BE2C (cell line): ENCODE measurements at regions not wholly inside any gene's neighbourhood (a gene's known extent, or its start where the extent isn't known, plus 50 kb on each side); places are given as distances from the start of the nearest gene placed in this dataset.
A peak's percentile ranks its signal among the peaks of the same experiment; 100 is the strongest.

Experiments
- DNase-seq: peaks from one replicate; pipeline ENCODE4 v3.0.0-alpha.2; 2020
- H3K27me3 ChIP-seq: fragments of 250-450 bp; sonication (Bioruptor Pico); 2 replicates; pipeline ENCODE4 v1.5.1; 2020; ENCODE audit warnings: mild to moderate bottlenecking
- H3K36me3 ChIP-seq: fragments of 250-450 bp; sonication (Bioruptor Pico); 2 replicates; pipeline ENCODE4 v1.5.1; 2020; ENCODE audit warnings: mild to moderate bottlenecking
- H3K4me1 ChIP-seq: fragments of 250-450 bp; sonication (Bioruptor Pico); 2 replicates; pipeline ENCODE4 v1.5.1; 2020
- H3K4me3 ChIP-seq: 2 replicates; pipeline ENCODE4 v1.5.1; 2011; ENCODE audit warnings: low read depth, low read length
- H3K9me3 ChIP-seq: fragments of 250-450 bp; sonication (Bioruptor Pico); 2 replicates; pipeline ENCODE4 v1.5.1; 2020
- TF ChIP-seq, protein P1 (sequence below): IDR thresholded peaks from 2 replicates; pipeline ENCODE4 v1.5.1; 2012; ENCODE audit warnings: mild to moderate bottlenecking, low read depth, low read length

GRCh38 chr2:195498839-195499490 is 158.1 kb upstream of the SLC39A10 start:
- DNase-seq = no peak
- Histone ChIP-seq H3K4me3 (no peak overlapping the region), H3K9me3 (no peaks in the 10 kb centered on the region), H3K27me3 (no peaks in the 10 kb centered on the region), H3K36me3 (no peaks in the 10 kb centered on the region), H3K4me1 (peaks cover 22% of the 10 kb centered on the region)
- TF ChIP-seq, protein P1, sequence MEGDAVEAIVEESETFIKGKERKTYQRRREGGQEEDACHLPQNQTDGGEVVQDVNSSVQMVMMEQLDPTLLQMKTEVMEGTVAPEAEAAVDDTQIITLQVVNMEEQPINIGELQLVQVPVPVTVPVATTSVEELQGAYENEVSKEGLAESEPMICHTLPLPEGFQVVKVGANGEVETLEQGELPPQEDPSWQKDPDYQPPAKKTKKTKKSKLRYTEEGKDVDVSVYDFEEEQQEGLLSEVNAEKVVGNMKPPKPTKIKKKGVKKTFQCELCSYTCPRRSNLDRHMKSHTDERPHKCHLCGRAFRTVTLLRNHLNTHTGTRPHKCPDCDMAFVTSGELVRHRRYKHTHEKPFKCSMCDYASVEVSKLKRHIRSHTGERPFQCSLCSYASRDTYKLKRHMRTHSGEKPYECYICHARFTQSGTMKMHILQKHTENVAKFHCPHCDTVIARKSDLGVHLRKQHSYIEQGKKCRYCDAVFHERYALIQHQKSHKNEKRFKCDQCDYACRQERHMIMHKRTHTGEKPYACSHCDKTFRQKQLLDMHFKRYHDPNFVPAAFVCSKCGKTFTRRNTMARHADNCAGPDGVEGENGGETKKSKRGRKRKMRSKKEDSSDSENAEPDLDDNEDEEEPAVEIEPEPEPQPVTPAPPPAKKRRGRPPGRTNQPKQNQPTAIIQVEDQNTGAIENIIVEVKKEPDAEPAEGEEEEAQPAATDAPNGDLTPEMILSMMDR = no peak

DNA sequence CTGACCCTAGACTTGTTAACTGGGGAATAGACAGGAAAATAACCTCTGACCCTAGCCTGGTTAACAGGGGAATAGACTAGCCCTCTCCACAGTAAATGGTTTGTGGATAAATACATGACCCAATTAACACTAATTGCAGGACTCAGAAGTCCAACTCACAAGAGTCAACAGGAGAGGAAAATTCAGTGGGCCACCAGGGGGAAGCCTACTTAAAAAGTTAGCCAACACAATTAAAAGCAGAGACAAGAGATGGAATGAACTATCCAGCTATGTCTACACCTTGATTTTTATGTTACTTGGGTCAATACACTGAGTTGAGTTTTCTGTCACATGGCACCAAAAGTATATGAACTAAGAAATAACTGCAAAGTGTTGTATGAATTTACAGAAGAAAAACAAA is 158.8 kb upstream of the SLC39A10 start:
- DNase-seq = peak; percentile 38
- TF ChIP-seq, protein P1 = peak; percentile 60
- Histone ChIP-seq H3K27me3 (no peaks in the 10 kb centered on the region), H3K9me3 (no peaks in the 10 kb centered on the region; the same call in 1 of the 2 replicates), H3K4me3 (no peak overlapping the region), H3K4me1 (peaks cover 24% of the 10 kb centered on the region), H3K36me3 (no peaks in the 10 kb centered on the region)

DNA sequence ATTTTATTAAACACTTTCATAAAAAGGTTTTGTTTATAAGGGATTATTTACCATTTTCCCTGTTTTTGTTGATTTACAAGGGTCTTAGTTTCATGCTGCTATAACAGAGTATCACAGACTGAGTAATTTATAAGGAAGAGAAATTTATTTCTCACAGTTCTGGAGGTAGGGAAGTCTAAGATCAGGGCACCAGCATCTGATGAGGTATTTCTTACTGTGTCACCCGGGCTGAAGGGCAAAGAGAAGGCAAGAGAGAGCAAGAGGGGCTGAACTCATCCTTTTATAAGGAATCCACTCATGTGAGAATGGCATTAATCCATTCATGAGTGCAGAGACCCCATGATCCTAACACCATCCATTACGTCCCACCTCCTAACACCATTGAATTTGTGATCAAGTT is 160.0 kb upstream of the SLC39A10 start:
- TF ChIP-seq, protein P1 = no peak
- DNase-seq = no peak
- H3K4me3 ChIP-seq = no peak overlapping the region
- no peaks in the 10 kb centered on the region; the same call in 1 of the 2 replicates for H3K9me3 ChIP-seq
- no peaks in the 10 kb centered on the region for H3K36me3 ChIP-seq
- peaks cover 33% of the 10 kb centered on the region for H3K4me1 ChIP-seq
- H3K27me3 ChIP-seq = no peaks in the 10 kb centered on the region

DNA sequence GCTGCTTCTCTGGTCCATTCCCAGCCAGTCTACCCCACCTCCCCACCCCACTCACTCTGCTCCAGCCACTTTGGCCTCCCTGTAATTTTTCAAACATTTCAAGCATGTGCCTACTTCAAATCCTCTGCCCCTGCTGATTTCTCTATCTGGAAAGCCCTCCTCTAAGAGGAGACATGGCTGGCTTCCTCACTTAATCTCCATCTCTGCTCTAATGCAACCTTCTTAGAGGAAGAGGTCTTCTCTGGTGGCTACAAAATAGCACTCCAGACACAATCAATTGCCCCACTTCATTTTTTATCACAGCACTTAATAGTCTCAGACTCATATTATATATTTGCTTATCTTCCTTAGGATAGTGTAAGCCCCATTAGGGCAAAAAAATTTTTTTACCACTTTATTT is 161.1 kb upstream of the SLC39A10 start:
- Histone ChIP-seq H3K9me3 (no peaks in the 10 kb centered on the region; the same call in 1 of the 2 replicates), H3K27me3 (no peaks in the 10 kb centered on the region), H3K36me3 (no peaks in the 10 kb centered on the region), H3K4me1 (peaks cover 27% of the 10 kb centered on the region), H3K4me3 (no peak overlapping the region)
- TF ChIP-seq, protein P1 = no peak
- no peak for DNase-seq

GRCh38 chr2:195495351-195495750 is 161.7 kb upstream of the SLC39A10 start:
- DNase-seq = no peak
- no peaks in the 10 kb centered on the region for H3K36me3 ChIP-seq
- H3K4me3 ChIP-seq = no peak overlapping the region
- H3K27me3 ChIP-seq = no peaks in the 10 kb centered on the region
- H3K9me3 ChIP-seq = no peaks in the 10 kb centered on the region; the same call in 1 of the 2 replicates
- TF ChIP-seq, protein P1 = no peak
- peaks cover 25% of the 10 kb centered on the region for H3K4me1 ChIP-seq

GRCh38 chr2:195494451-195494850 is 162.6 kb upstream of the SLC39A10 start:
- TF ChIP-seq, protein P1 = no peak
- no peaks in the 10 kb centered on the region for H3K36me3 ChIP-seq
- H3K9me3 ChIP-seq = no peaks in the 10 kb centered on the region; the same call in 1 of the 2 replicates
- H3K4me3 ChIP-seq = no peak overlapping the region
- no peaks in the 10 kb centered on the region for H3K27me3 ChIP-seq
- H3K4me1 ChIP-seq = peaks cover 34% of the 10 kb centered on the region
- DNase-seq = no peak
